Liver (tissue), 8 donors: ENCODE measurements at regions not wholly inside any gene's neighbourhood (a gene's known extent, or its start where the extent isn't known, plus 50 kb on each side); places are given as distances from the start of the nearest gene placed in this dataset.

ENCODE experiments used
- DNase-seq: peaks from one replicate; pipeline ENCODE4 v3.0.0-alpha.2; 2017; ENCODE audit warnings: low spot score
- H3K27ac ChIP-seq, 2 donors: one replicate each; pipeline ENCODE4 v1.7.0; 2013; ENCODE audit warnings: inconsistent platforms in 2 of 2, low read length in 2 of 2, control low read depth in 1 of 2, low read depth in 1 of 2, mild to moderate bottlenecking in 1 of 2
- H3K27me3 ChIP-seq, 4 donors: one replicate each; pipeline versions ENCODE4 v1.6.1 to v1.7.0; 2013; ENCODE audit warnings: low read length in 3 of 4, inconsistent platforms in 1 of 4, mild to moderate bottlenecking in 1 of 4, moderate library complexity in 1 of 4; ENCODE audit not compliant: control insufficient read depth in 4 of 4, insufficient read depth in 4 of 4
- H3K36me3 ChIP-seq, 4 donors: one replicate each; pipeline versions ENCODE4 v1.6.1 to v1.7.0; 2013; ENCODE audit warnings: low read length in 3 of 4, mild to moderate bottlenecking in 3 of 4, low read depth in 1 of 4, moderate library complexity in 1 of 4; ENCODE audit not compliant: control insufficient read depth in 4 of 4, insufficient read depth in 3 of 4
- H3K4me1 ChIP-seq, 4 donors: one replicate each; pipeline versions ENCODE4 v1.6.1 to v1.7.0; 2013; ENCODE audit warnings: low read length in 3 of 4, mild to moderate bottlenecking in 3 of 4, moderate library complexity in 1 of 4; ENCODE audit not compliant: control insufficient read depth in 4 of 4, insufficient read depth in 4 of 4
- H3K4me3 ChIP-seq, 3 donors: one replicate each; pipeline versions ENCODE4 v1.6.1 to v1.7.0; 2013; ENCODE audit warnings: low read length in 3 of 3, control low read depth in 1 of 3, low read depth in 1 of 3, mild to moderate bottlenecking in 1 of 3
- H3K9ac ChIP-seq, 2 donors: one replicate each; pipeline ENCODE4 v1.7.0; 2013; ENCODE audit warnings: low read length in 2 of 2, mild to moderate bottlenecking in 2 of 2, moderate library complexity in 2 of 2, control low read depth in 1 of 2, low read depth in 1 of 2
- H3K9me3 ChIP-seq, 4 donors: one replicate each; pipeline versions ENCODE4 v1.6.1 to v1.7.0; 2013; ENCODE audit warnings: low read length in 3 of 4; ENCODE audit not compliant: control insufficient read depth in 4 of 4
- ATF3 ChIP-seq: IDR thresholded peaks from 2 replicates; pipeline ENCODE4 v1.6.1; 2016; ENCODE audit warnings: antibody characterized with exemption
- CTCF ChIP-seq: fragments of 150-350 bp; IDR thresholded peaks from 2 replicates; pipeline ENCODE4 v1.5.1; 2017; ENCODE audit warnings: improper control_type of control experiment, low read depth, low read length; ENCODE audit not compliant: missing input control
- EGR1 ChIP-seq, 2 donors: IDR thresholded peaks; 2 replicates each; pipeline ENCODE4 v1.6.1; 2016 to 2018; ENCODE audit warnings: antibody characterized with exemption in 2 of 2, low read depth in 2 of 2
- FOXA1 ChIP-seq: IDR thresholded peaks from 2 replicates; pipeline ENCODE4 v1.6.1; 2016; ENCODE audit warnings: antibody characterized with exemption
- FOXA2 ChIP-seq: IDR thresholded peaks from 2 replicates; pipeline ENCODE4 v1.6.1; 2016; ENCODE audit warnings: antibody characterized with exemption
- GABPA ChIP-seq, 2 donors: IDR thresholded peaks in 1 of 2; conservative IDR thresholded peaks in 1 of 2; 2 replicates each; pipeline ENCODE4 v1.6.1; 2016; ENCODE audit warnings: antibody characterized with exemption in 2 of 2, mild to moderate bottlenecking in 1 of 2, moderate library complexity in 1 of 2
- HNF4A ChIP-seq, 2 donors: conservative IDR thresholded peaks; 2 replicates each; pipeline ENCODE4 v1.6.1; 2016; ENCODE audit warnings: antibody characterized with exemption in 2 of 2, mild to moderate bottlenecking in 2 of 2
- HNF4G ChIP-seq: IDR thresholded peaks from 2 replicates; pipeline ENCODE4 v1.6.1; 2016; ENCODE audit warnings: antibody characterized with exemption
- JUND ChIP-seq, 2 donors: IDR thresholded peaks; 2 replicates each; pipeline ENCODE4 v1.6.1; 2016; ENCODE audit warnings: antibody characterized with exemption in 2 of 2
- MAX ChIP-seq: IDR thresholded peaks from 2 replicates; pipeline ENCODE4 v1.6.1; 2016; ENCODE audit warnings: antibody characterized with exemption
- NR2F2 ChIP-seq: IDR thresholded peaks from 2 replicates; pipeline ENCODE4 v1.6.1; 2016; ENCODE audit warnings: antibody characterized with exemption
- RAD21 ChIP-seq, 2 donors: IDR thresholded peaks; 2 replicates each; pipeline ENCODE4 v1.6.1; 2016; ENCODE audit warnings: antibody characterized with exemption in 2 of 2, mild to moderate bottlenecking in 2 of 2
- REST ChIP-seq: IDR thresholded peaks from 2 replicates; pipeline ENCODE4 v1.6.1; 2016; ENCODE audit warnings: antibody characterized with exemption, mild to moderate bottlenecking
- RXRA ChIP-seq, 2 donors: IDR thresholded peaks; 2 replicates each; pipeline ENCODE4 v1.6.1; 2017 to 2018; ENCODE audit warnings: antibody characterized with exemption in 2 of 2, mild to moderate bottlenecking in 1 of 2
- SP1 ChIP-seq: IDR thresholded peaks from 2 replicates; pipeline ENCODE4 v1.6.1; 2018; ENCODE audit warnings: antibody characterized with exemption, mild to moderate bottlenecking
- TAF1 ChIP-seq: conservative IDR thresholded peaks from 2 replicates; pipeline ENCODE4 v1.6.1; 2016; ENCODE audit warnings: antibody characterized with exemption, mild to moderate bottlenecking
- YY1 ChIP-seq: IDR thresholded peaks from 2 replicates; pipeline ENCODE4 v1.6.1; 2016; ENCODE audit warnings: antibody characterized with exemption, mild to moderate bottlenecking
- ZBTB33 ChIP-seq: IDR thresholded peaks from 2 replicates; pipeline ENCODE4 v1.6.1; 2016; ENCODE audit warnings: antibody characterized with exemption
- WGBS: extraction: QIAGEN DNeasy Blood & Tissue Kit; methylation state at CpG from one replicate; pipeline ENCODE4 v1.1.7; 2013; 5-methylcytosine and 5-hydroxymethylcytosine counted together
- donor health status: healthy.
- donor health status: healthy.
- donor health status: healthy.
- donor health status: healthy.
- donor health status: healthy.

- H3K27ac ChIP-seq = no peak overlapping the region
- H3K4me1 ChIP-seq = peaks cover 0 to 9% (median 5%) of the 10 kb centered on the region in 4 donors
- 39% methylated on average over 2 of the region's 2 CpGs for WGBS
These were observed 352.0 kb downstream of the BCAT1 start for GRCh38 chr12:24596768-24597388.

More at GRCh38 chr12:24596768-24597388, 352.0 kb downstream of the BCAT1 start:
- no peak for DNase-seq
- Histone ChIP-seq H3K36me3 (no peaks in the 10 kb centered on the region), H3K9me3 (no peaks in the 10 kb centered on the region), H3K27me3 (no peaks in the 10 kb centered on the region), H3K9ac (no peak overlapping the region), H3K4me3 (no peak overlapping the region)
- no peak for TF ChIP-seq GABPA (IDR thresholded peaks at IDR 0.05 in 1 of 2, conservative IDR thresholded peaks at IDR 0.05 in 1 of 2)
- TF ChIP-seq MAX = no peak
- TF ChIP-seq NR2F2 = no peak
- TF ChIP-seq ZBTB33 = no peak
- TF ChIP-seq HNF4A (conservative IDR thresholded peaks at IDR 0.05) = peak in 1 of 2 donors; percentile 7
- TF ChIP-seq CTCF = peak; percentile 66
- no peak for TF ChIP-seq EGR1 (IDR thresholded peaks at IDR 0.05; ENCODE audit: low read depth in 2 of 2)
- peak in 1 of 2 donors; percentile 17 for TF ChIP-seq RXRA (IDR thresholded peaks at IDR 0.05)
- TF ChIP-seq JUND (IDR thresholded peaks at IDR 0.05) = no peak
- no peak for TF ChIP-seq SP1
- TF ChIP-seq TAF1 = no peak
- no peak for TF ChIP-seq FOXA1
- no peak for TF ChIP-seq YY1
- TF ChIP-seq RAD21 (IDR thresholded peaks at IDR 0.05) = peak; percentile 90 to 92
- TF ChIP-seq ATF3 = no peak
- no peak for TF ChIP-seq HNF4G
- no peak for TF ChIP-seq FOXA2
- no peak for TF ChIP-seq REST
